ENCODE measurements at regions not wholly inside any gene's neighbourhood (a gene's known extent, or its start where the extent isn't known, plus 50 kb on each side); places are given as distances from the start of the nearest gene placed in this dataset.

DNA sequence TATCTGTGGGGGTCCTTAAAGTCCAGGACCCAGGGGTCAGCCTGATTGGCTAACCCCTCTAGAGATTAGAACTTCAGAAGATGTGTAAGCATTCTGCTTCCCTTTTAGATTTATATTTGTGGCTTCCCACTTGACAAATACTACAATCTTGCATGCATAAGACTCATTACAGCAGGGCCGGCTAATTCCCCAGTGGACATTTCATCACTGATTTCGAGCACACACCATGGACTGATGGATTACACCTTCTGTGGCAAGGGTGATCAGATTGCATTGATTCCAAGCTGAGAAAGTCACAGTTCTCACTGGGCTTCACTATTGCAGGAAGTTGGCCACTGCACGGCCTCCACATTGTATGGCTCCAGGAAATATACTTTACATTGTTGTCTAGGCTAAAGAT, 65.8 kb upstream of the DAPK1 start:
- no peaks in the 10 kb centered on the region for H3K9me2 ChIP-seq (replicated peaks; ENCODE audit: insufficient read depth)
- DNase-seq (ENCODE audit: low spot score): no peak
- no peak overlapping the region for H3K4me2 ChIP-seq
- H3K4me1 ChIP-seq (ENCODE audit: insufficient read depth): no peaks in the 10 kb centered on the region
- no peaks in the 10 kb centered on the region for H3K79me2 ChIP-seq
- WGBS (ENCODE audit: low lambda C conversion rate, missing lambda C conversion rate): 90% methylated on average over 3 of the region's 3 CpGs
- H3K36me3 ChIP-seq (replicated peaks; ENCODE audit: insufficient read depth, low read depth): no peaks in the 10 kb centered on the region
- no peaks in the 10 kb centered on the region for H4K20me1 ChIP-seq (ENCODE audit: insufficient read depth, poor library complexity, severe bottlenecking)
- no peaks in the 10 kb centered on the region for H3K9me3 ChIP-seq (ENCODE audit: low read depth)
- no peaks in the 10 kb centered on the region for H3K27me3 ChIP-seq
- no peak overlapping the region for H3K27ac ChIP-seq
- TF ChIP-seq, protein P1, sequence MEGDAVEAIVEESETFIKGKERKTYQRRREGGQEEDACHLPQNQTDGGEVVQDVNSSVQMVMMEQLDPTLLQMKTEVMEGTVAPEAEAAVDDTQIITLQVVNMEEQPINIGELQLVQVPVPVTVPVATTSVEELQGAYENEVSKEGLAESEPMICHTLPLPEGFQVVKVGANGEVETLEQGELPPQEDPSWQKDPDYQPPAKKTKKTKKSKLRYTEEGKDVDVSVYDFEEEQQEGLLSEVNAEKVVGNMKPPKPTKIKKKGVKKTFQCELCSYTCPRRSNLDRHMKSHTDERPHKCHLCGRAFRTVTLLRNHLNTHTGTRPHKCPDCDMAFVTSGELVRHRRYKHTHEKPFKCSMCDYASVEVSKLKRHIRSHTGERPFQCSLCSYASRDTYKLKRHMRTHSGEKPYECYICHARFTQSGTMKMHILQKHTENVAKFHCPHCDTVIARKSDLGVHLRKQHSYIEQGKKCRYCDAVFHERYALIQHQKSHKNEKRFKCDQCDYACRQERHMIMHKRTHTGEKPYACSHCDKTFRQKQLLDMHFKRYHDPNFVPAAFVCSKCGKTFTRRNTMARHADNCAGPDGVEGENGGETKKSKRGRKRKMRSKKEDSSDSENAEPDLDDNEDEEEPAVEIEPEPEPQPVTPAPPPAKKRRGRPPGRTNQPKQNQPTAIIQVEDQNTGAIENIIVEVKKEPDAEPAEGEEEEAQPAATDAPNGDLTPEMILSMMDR (IDR thresholded peaks at IDR 0.05; ENCODE audit: poor library complexity): no peak
- TF ChIP-seq EZH2phosphoT487 (IDR thresholded peaks at IDR 0.05; ENCODE audit: low read depth, severe bottlenecking, unreplicated experiment) (no peak), EZH2 (IDR thresholded peaks at IDR 0.05; ENCODE audit: borderline replicate concordance) (no peak)
- H2AFZ ChIP-seq: no peak overlapping the region
- H3K4me3 ChIP-seq: no peak overlapping the region

DNA sequence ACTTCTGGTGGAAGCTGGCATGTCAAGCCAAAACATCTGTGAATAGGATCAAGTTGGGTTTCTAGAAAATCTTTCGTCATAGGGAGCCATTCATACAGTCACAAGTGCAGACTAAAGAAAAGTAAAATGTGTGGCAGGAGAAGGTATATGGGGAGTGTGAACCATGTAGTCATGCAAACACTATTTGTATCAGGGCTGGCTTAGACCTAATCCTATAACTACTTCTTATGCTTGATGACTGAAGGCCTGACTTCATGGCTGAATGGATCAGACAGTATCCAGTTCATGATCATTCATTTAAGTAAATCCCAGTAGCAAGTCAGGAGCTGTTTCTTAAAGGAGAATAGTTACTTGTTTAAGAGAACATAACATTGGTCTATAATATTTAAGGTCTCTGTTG, 63.8 kb upstream of the DAPK1 start:
- Histone ChIP-seq H3K9me3 (ENCODE audit: low read depth) (no peaks in the 10 kb centered on the region), H3K4me1 (ENCODE audit: insufficient read depth) (no peaks in the 10 kb centered on the region), H2AFZ (no peak overlapping the region), H3K4me2 (no peak overlapping the region), H3K9me2 (replicated peaks; ENCODE audit: insufficient read depth) (no peaks in the 10 kb centered on the region), H3K36me3 (replicated peaks; ENCODE audit: insufficient read depth, low read depth) (no peaks in the 10 kb centered on the region), H4K20me1 (ENCODE audit: insufficient read depth, poor library complexity, severe bottlenecking) (no peaks in the 10 kb centered on the region), H3K4me3 (no peak overlapping the region), H3K79me2 (no peaks in the 10 kb centered on the region), H3K27me3 (no peaks in the 10 kb centered on the region), H3K27ac (no peak overlapping the region)
- DNase-seq (ENCODE audit: low spot score): no peak
- TF ChIP-seq EZH2 (IDR thresholded peaks at IDR 0.05; ENCODE audit: borderline replicate concordance): no peak
- TF ChIP-seq EZH2phosphoT487 (IDR thresholded peaks at IDR 0.05; ENCODE audit: low read depth, severe bottlenecking, unreplicated experiment): no peak
- TF ChIP-seq, protein P1 (IDR thresholded peaks at IDR 0.05; ENCODE audit: poor library complexity): no peak
- 100% methylated on average over 1 of the region's 1 CpG for WGBS (ENCODE audit: low lambda C conversion rate, missing lambda C conversion rate)

DNA sequence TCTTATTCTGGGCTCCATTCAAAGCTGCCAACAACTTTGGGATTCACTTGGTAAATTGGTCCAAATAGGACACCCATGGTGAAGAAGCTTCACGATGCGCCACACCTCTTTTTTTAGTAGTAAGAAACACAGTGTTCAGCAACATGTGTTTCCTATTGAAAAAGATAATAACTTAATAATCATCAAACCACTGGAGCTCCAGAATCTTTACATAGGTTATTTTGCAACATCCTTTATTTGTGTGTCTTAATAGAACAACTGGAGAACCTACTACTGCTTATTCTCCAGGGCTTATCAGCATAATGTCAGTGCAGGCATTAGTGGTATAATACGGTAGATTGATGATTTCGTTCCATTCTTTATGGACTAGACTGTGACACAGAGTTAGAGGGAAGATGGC, 63.3 kb upstream of the DAPK1 start:
- WGBS (ENCODE audit: low lambda C conversion rate, missing lambda C conversion rate): 79% methylated on average over 4 of the region's 4 CpGs
- H3K4me2 ChIP-seq: no peak overlapping the region
- H2AFZ ChIP-seq: no peak overlapping the region

More for the DNA sequence above, 63.3 kb upstream of the DAPK1 start:
- DNase-seq (ENCODE audit: low spot score): no peak
- no peaks in the 10 kb centered on the region for H4K20me1 ChIP-seq (ENCODE audit: insufficient read depth, poor library complexity, severe bottlenecking)
- H3K79me2 ChIP-seq: no peaks in the 10 kb centered on the region
- no peaks in the 10 kb centered on the region for H3K9me3 ChIP-seq (ENCODE audit: low read depth)
- H3K36me3 ChIP-seq (replicated peaks; ENCODE audit: insufficient read depth, low read depth): no peaks in the 10 kb centered on the region
- no peaks in the 10 kb centered on the region for H3K27me3 ChIP-seq
- TF ChIP-seq, protein P1 (IDR thresholded peaks at IDR 0.05; ENCODE audit: poor library complexity): no peak
- no peak for TF ChIP-seq EZH2phosphoT487 (IDR thresholded peaks at IDR 0.05; ENCODE audit: low read depth, severe bottlenecking, unreplicated experiment)
- TF ChIP-seq EZH2 (IDR thresholded peaks at IDR 0.05; ENCODE audit: borderline replicate concordance): no peak
- no peak overlapping the region for H3K27ac ChIP-seq
- H3K4me1 ChIP-seq (ENCODE audit: insufficient read depth): no peaks in the 10 kb centered on the region
- no peak overlapping the region for H3K4me3 ChIP-seq
- H3K9me2 ChIP-seq (replicated peaks; ENCODE audit: insufficient read depth): no peaks in the 10 kb centered on the region
